Stimulated activated CD8-positive, alpha-beta memory T cell treated with anti-CD3 and anti-CD28 coated beads, Interleukin-15, amount 100 ng/mL, for 48 hours (primary cell): ENCODE measurements at regions not wholly inside any gene's neighbourhood (a gene's known extent, or its start where the extent isn't known, plus 50 kb on each side); places are given as distances from the start of the nearest gene placed in this dataset.
"Not testable (repeated sequence)": the region's sequence is repeated elsewhere in the genome, so short reads cannot be mapped to it uniquely, and the experiment has no call there.

ENCODE experiments used
- DNase-seq, 2 donors: peaks; one replicate each; pipeline ENCODE4 v3.0.0-alpha.2; 2020; ENCODE audit warnings: low read depth in 2 of 2

GRCh38 chr3:139199421-139200010 is 144.3 kb upstream of the MRPS22 start:
- DNase-seq = no peak

GRCh38 chr3:139201446-139202225 is 142.2 kb upstream of the MRPS22 start:
- DNase-seq = no peak

- no peak for DNase-seq
Observed at GRCh38 chr3:139202226-139202958, 141.4 kb upstream of the MRPS22 start.

- DNase-seq = no peak
Observed at GRCh38 chr3:139202959-139203349, 140.9 kb upstream of the MRPS22 start.

GRCh38 chr3:139203752-139204151 is 140.1 kb upstream of the MRPS22 start:
- no peak for DNase-seq

GRCh38 chr3:139204728-139205127 is 139.1 kb upstream of the MRPS22 start:
- DNase-seq = no peak

- no peak for DNase-seq
Observed at GRCh38 chr3:139213936-139214335, 129.9 kb upstream of the MRPS22 start.

GRCh38 chr3:139216958-139217357 is 126.9 kb upstream of the MRPS22 start:
- DNase-seq = no peak

- DNase-seq = no peak
Observed at GRCh38 chr3:139217633-139218032, 126.2 kb upstream of the MRPS22 start.

GRCh38 chr3:139218046-139218445 is 125.8 kb upstream of the MRPS22 start:
- DNase-seq = no peak

- DNase-seq = no peak
Observed at GRCh38 chr3:139219463-139219862, 124.4 kb upstream of the MRPS22 start.

GRCh38 chr3:139222100-139222657 is 121.6 kb upstream of the MRPS22 start:
- no peak for DNase-seq

GRCh38 chr3:139225548-139225947 is 118.3 kb upstream of the MRPS22 start:
- DNase-seq = no peak

GRCh38 chr3:139226731-139227130 is 117.1 kb upstream of the MRPS22 start:
- DNase-seq = no peak

- DNase-seq = no peak
Observed at GRCh38 chr3:139227165-139227564, 116.7 kb upstream of the MRPS22 start.

GRCh38 chr3:139227827-139228226 is 116.0 kb upstream of the MRPS22 start:
- no peak for DNase-seq

GRCh38 chr3:139230391-139230790 is 113.4 kb upstream of the MRPS22 start:
- DNase-seq = no peak

GRCh38 chr3:139231555-139232281 is 112.1 kb upstream of the MRPS22 start:
- no peak for DNase-seq

GRCh38 chr3:139232341-139232740 is 111.5 kb upstream of the MRPS22 start:
- DNase-seq = not testable (repeated sequence)

- no peak for DNase-seq
Observed at GRCh38 chr3:139234491-139234890, 109.3 kb upstream of the MRPS22 start.

- no peak for DNase-seq
Observed at GRCh38 chr3:139235192-139235591, 108.6 kb upstream of the MRPS22 start.

GRCh38 chr3:139236336-139236735 is 107.5 kb upstream of the MRPS22 start:
- no peak for DNase-seq
